Mesenchymal stem cell (in vitro differentiated cells and primary cell): ENCODE measurements at regions not wholly inside any gene's neighbourhood (a gene's known extent, or its start where the extent isn't known, plus 50 kb on each side); places are given as distances from the start of the nearest gene placed in this dataset.

Source experiments
- DNase-seq: peaks from one replicate; pipeline ENCODE4 v3.0.0-alpha.2; 2013
- H2AFZ ChIP-seq: one replicate; pipeline ENCODE4 v1.6.1; 2013; ENCODE audit warnings: low read depth, mild to moderate bottlenecking, control low read depth, inconsistent platforms, low read length, moderate library complexity
- H2AK5ac ChIP-seq: 2 replicates; pipeline ENCODE4 v1.6.1; 2013; ENCODE audit warnings: low read length, moderate library complexity, mild to moderate bottlenecking, inconsistent platforms; ENCODE audit not compliant: severe bottlenecking
- H2BK120ac ChIP-seq: one replicate; pipeline ENCODE4 v1.6.1; 2013; ENCODE audit warnings: low read depth, mild to moderate bottlenecking, inconsistent platforms, low read length, moderate library complexity
- H2BK12ac ChIP-seq, 2 experiments: one replicate each; pipeline ENCODE4 v1.6.1; 2013; ENCODE audit warnings: inconsistent platforms in 2 of 2, low read length in 2 of 2, mild to moderate bottlenecking in 2 of 2, moderate library complexity in 2 of 2, control low read depth in 1 of 2
- H2BK15ac ChIP-seq: one replicate; pipeline ENCODE4 v1.6.1; 2013; ENCODE audit warnings: mild to moderate bottlenecking, low read depth, inconsistent platforms; ENCODE audit not compliant: poor library complexity, severe bottlenecking
- H2BK5ac ChIP-seq: 2 replicates; pipeline ENCODE4 v1.6.1; 2013; ENCODE audit warnings: low read depth, mild to moderate bottlenecking, low read length, control low read depth, inconsistent platforms; ENCODE audit not compliant: poor library complexity, severe bottlenecking
- H3K14ac ChIP-seq, 2 experiments: one replicate each; pipeline ENCODE4 v1.6.1; 2013; ENCODE audit warnings: inconsistent platforms in 2 of 2, low read length in 2 of 2, control low read depth in 1 of 2, mild to moderate bottlenecking in 1 of 2, moderate library complexity in 1 of 2
- H3K18ac ChIP-seq, 2 experiments: one replicate each; pipeline ENCODE4 v1.6.1; 2013; ENCODE audit warnings: inconsistent platforms in 2 of 2, low read length in 2 of 2, control low read depth in 1 of 2, low read depth in 1 of 2, mild to moderate bottlenecking in 1 of 2
- H3K23ac ChIP-seq, 2 experiments: one replicate each; pipeline ENCODE4 v1.6.1; 2013; ENCODE audit warnings: inconsistent platforms in 2 of 2, low read length in 2 of 2, mild to moderate bottlenecking in 2 of 2, moderate library complexity in 2 of 2, control low read depth in 1 of 2
- H3K27ac ChIP-seq: 2 replicates; pipeline ENCODE4 v1.5.1; 2013; ENCODE audit warnings: mild to moderate bottlenecking, moderate library complexity, low read length, control low read depth, inconsistent platforms; ENCODE audit not compliant: poor library complexity, severe bottlenecking
- H3K27me3 ChIP-seq, 2 experiments: 2 replicates each; pipeline versions ENCODE4 v1.6.1 to v1.7.0; 2013; ENCODE audit warnings: low read length in 2 of 2, mild to moderate bottlenecking in 2 of 2, moderate library complexity in 2 of 2, control low read depth in 1 of 2, inconsistent platforms in 1 of 2; ENCODE audit not compliant: control insufficient read depth in 1 of 2, insufficient read depth in 1 of 2
- H3K36me3 ChIP-seq, 2 experiments: 2 replicates each; pipeline versions ENCODE4 v1.6.1 to v1.7.0; 2013; ENCODE audit warnings: low read length in 2 of 2, control low read depth in 1 of 2, inconsistent platforms in 1 of 2, low read depth in 1 of 2, mild to moderate bottlenecking in 1 of 2; ENCODE audit not compliant: insufficient read depth in 2 of 2, control insufficient read depth in 1 of 2
- H3K4ac ChIP-seq, 2 experiments: one replicate each; pipeline ENCODE4 v1.6.1; 2013; ENCODE audit warnings: inconsistent platforms in 2 of 2, low read length in 2 of 2, mild to moderate bottlenecking in 2 of 2, moderate library complexity in 2 of 2, control low read depth in 1 of 2, low read depth in 1 of 2
- H3K4me1 ChIP-seq: 2 replicates; pipeline ENCODE4 v1.6.1; 2013; ENCODE audit warnings: low read depth, low read length, control low read depth; ENCODE audit not compliant: control insufficient read depth, insufficient read depth
- H3K4me2 ChIP-seq: 2 replicates; pipeline ENCODE4 v1.6.1; 2013; ENCODE audit warnings: low read length, mild to moderate bottlenecking, inconsistent platforms; ENCODE audit not compliant: poor library complexity, severe bottlenecking
- H3K4me3 ChIP-seq, 2 experiments: 2 replicates each; pipeline versions ENCODE4 v1.5.1 to v1.7.0; 2013; ENCODE audit warnings: low read length in 2 of 2, mild to moderate bottlenecking in 2 of 2, control low read depth in 1 of 2, low read depth in 1 of 2; ENCODE audit not compliant: insufficient read depth in 1 of 2
- H3K79me1 ChIP-seq: replicated peaks from 2 replicates; pipeline ENCODE4 v1.6.1; 2013; ENCODE audit warnings: mild to moderate bottlenecking, control low read depth, low read length, inconsistent platforms; ENCODE audit not compliant: poor library complexity, severe bottlenecking
- H3K9ac ChIP-seq: 2 replicates; pipeline ENCODE4 v1.7.0; 2013; ENCODE audit warnings: mild to moderate bottlenecking, low read length, moderate library complexity
- H3K9me3 ChIP-seq: 2 replicates; pipeline ENCODE4 v1.7.0; 2013; ENCODE audit warnings: mild to moderate bottlenecking, low read length; ENCODE audit not compliant: control insufficient read depth
- H4K8ac ChIP-seq: one replicate; pipeline ENCODE4 v1.6.1; 2013; ENCODE audit warnings: inconsistent platforms, mild to moderate bottlenecking, low read length, moderate library complexity
- H4K91ac ChIP-seq: one replicate; pipeline ENCODE4 v1.6.1; 2013; ENCODE audit warnings: mild to moderate bottlenecking, low read length, inconsistent platforms
- WGBS: methylation state at CpG from one replicate; pipeline ENCODE4 v1.1.7; 2013; ENCODE audit warnings: mixed read lengths; 5-methylcytosine and 5-hydroxymethylcytosine counted together

DNA sequence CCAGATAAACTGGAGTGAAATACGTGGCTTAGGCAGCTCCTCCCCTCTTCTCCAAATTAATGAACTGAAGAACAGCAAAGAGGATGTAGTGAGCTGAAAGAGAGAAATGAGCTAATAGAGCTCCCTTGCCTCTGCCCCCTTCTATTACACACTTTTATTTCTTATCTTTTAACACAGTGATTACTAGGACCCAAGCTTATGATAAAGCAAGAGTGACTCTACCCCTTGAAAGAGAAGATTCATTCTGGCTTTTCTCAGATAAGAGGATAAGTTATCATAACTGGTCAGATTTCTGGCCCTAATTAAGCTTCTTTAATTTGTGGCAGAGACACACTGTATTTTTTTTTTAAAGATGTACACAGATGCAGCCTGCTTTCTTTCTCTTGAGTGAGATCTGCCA, 102.2 kb downstream of the MSTN start:
- Histone ChIP-seq H2BK15ac (no peak overlapping the region), H3K9me3 (peaks cover 5% of the 10 kb centered on the region), H3K4me1 (no peaks in the 10 kb centered on the region), H2BK120ac (no peak overlapping the region), H4K8ac (no peak overlapping the region), H2BK5ac (no peak overlapping the region), H3K23ac (no peak overlapping the region), H3K79me1 (no peaks in the 10 kb centered on the region), H3K4ac (no peak overlapping the region), H2AK5ac (no peak overlapping the region), H3K18ac (no peak overlapping the region), H3K27me3 (no peaks in the 10 kb centered on the region), H3K4me2 (no peak overlapping the region), H2BK12ac (no peak overlapping the region), H2AFZ (no peak overlapping the region), H4K91ac (no peak overlapping the region), H3K9ac (no peak overlapping the region), H3K36me3 (no peaks in the 10 kb centered on the region), H3K4me3 (no peak overlapping the region), H3K14ac (no peak overlapping the region), H3K27ac (no peak overlapping the region)
- WGBS, result no CpG with 5 or more reads among the region's 1 CpG
- no peak for DNase-seq

GRCh38 chr2:189959450-189959849, 103.1 kb downstream of the MSTN start:
- Histone ChIP-seq H2BK12ac (no peak overlapping the region), H4K8ac (no peak overlapping the region), H3K27ac (no peak overlapping the region), H2AFZ (no peak overlapping the region), H4K91ac (no peak overlapping the region), H3K9me3 (peaks cover 5% of the 10 kb centered on the region), H3K4ac (no peak overlapping the region), H3K4me2 (no peak overlapping the region), H3K9ac (no peak overlapping the region), H3K23ac (no peak overlapping the region), H3K18ac (no peak overlapping the region), H2AK5ac (no peak overlapping the region), H2BK15ac (no peak overlapping the region), H2BK5ac (no peak overlapping the region), H3K36me3 (no peaks in the 10 kb centered on the region), H3K14ac (no peak overlapping the region), H2BK120ac (no peak overlapping the region), H3K4me3 (no peak overlapping the region), H3K4me1 (no peaks in the 10 kb centered on the region), H3K27me3 (no peaks in the 10 kb centered on the region), H3K79me1 (no peaks in the 10 kb centered on the region)
- no peak for DNase-seq

GRCh38 chr2:189954989-189955388, 107.5 kb downstream of the MSTN start:
- DNase-seq, result no peak

DNA sequence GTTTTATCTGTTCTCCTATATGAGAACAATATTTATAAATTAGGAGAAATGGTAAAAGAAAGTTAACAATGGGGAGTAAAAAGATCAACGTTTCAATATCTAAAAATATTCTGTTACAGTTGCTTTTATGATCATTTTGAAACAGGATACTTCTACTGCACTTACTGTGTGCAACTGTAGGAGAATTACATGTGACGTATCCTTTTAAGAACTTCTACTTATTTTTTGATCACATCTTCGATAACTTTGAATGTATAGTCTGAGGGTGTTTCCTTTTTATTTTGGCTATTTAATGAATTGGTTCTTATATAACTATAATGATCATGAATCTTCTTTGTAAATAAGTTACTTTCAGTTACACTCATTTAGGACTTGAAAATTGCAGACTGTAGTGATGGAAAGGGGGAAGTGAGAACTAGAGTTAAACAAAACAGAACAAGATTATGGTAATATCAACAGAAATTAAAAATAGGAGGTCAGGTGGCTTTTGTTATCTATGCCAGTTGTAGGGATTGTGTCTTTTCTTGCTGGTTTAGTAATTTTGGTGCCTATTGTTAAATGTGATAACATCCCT, 109.9 kb downstream of the MSTN start:
- Histone ChIP-seq H3K4me2 (no peak overlapping the region), H2BK5ac (no peak overlapping the region), H2AK5ac (no peak overlapping the region), H2BK12ac (no peak overlapping the region), H3K23ac (no peak overlapping the region), H2BK15ac (no peak overlapping the region), H3K4me1 (no peaks in the 10 kb centered on the region), H4K91ac (no peak overlapping the region), H3K9ac (no peak overlapping the region), H3K79me1 (no peaks in the 10 kb centered on the region), H3K14ac (no peak overlapping the region), H3K36me3 (no peaks in the 10 kb centered on the region), H2AFZ (no peak overlapping the region), H3K4me3 (no peak overlapping the region), H3K4ac (no peak overlapping the region), H3K18ac (no peak overlapping the region), H3K27ac (no peak overlapping the region), H3K9me3 (no peaks in the 10 kb centered on the region), H2BK120ac (no peak overlapping the region), H3K27me3 (no peaks in the 10 kb centered on the region), H4K8ac (no peak overlapping the region)
- no CpG with 5 or more reads among the region's 3 CpGs for WGBS
- DNase-seq, result no peak

More at GRCh38 chr2:189954989-189955388, 107.5 kb downstream of the MSTN start:
- Histone ChIP-seq H3K79me1 (no peaks in the 10 kb centered on the region), H2BK12ac (no peak overlapping the region), H2BK5ac (no peak overlapping the region), H3K23ac (no peak overlapping the region), H3K14ac (no peak overlapping the region), H3K4ac (no peak overlapping the region), H3K27ac (no peak overlapping the region), H3K9me3 (no peaks in the 10 kb centered on the region), H3K9ac (no peak overlapping the region), H4K91ac (no peak overlapping the region), H2BK15ac (no peak overlapping the region), H3K4me3 (no peak overlapping the region), H3K18ac (no peak overlapping the region), H3K4me2 (no peak overlapping the region), H3K36me3 (no peaks in the 10 kb centered on the region), H2AFZ (no peak overlapping the region), H2AK5ac (no peak overlapping the region), H3K27me3 (no peaks in the 10 kb centered on the region), H3K4me1 (no peaks in the 10 kb centered on the region), H4K8ac (no peak overlapping the region), H2BK120ac (no peak overlapping the region)
- WGBS, result 0% methylated on average over 1 of the region's 3 CpGs
